Neural cell (in vitro differentiated cells): ENCODE measurements at regions not wholly inside any gene's neighbourhood (a gene's known extent, or its start where the extent isn't known, plus 50 kb on each side); places are given as distances from the start of the nearest gene placed in this dataset.

Source experiments
- H2AFZ ChIP-seq: fragments of 200-600, 300-800 bp; sonication (generic), shearing (Covaris generic); 2 replicates; pipeline ENCODE4 v1.6.0; 2014; ENCODE audit warnings: low read depth, mild to moderate bottlenecking, antibody characterized with exemption, low read length, moderate library complexity
- H3F3A ChIP-seq: fragments of 200-600 bp; shearing (Covaris generic); 2 replicates; pipeline ENCODE4 v1.6.1; 2016; ENCODE audit warnings: mild to moderate bottlenecking, moderate library complexity, mixed read lengths, antibody characterized with exemption, low read length; ENCODE audit not compliant: insufficient read depth, poor library complexity, severe bottlenecking
- H3K27ac ChIP-seq: fragments of 200-600, 300-800 bp; sonication (generic), shearing (Covaris generic); 2 replicates; pipeline ENCODE4 v1.5.1; 2014; ENCODE audit warnings: mild to moderate bottlenecking, low read length, moderate library complexity
- H3K27me3 ChIP-seq: fragments of 300-800, 200-600 bp; sonication (generic), shearing (Covaris generic); 2 replicates; pipeline ENCODE4 v1.6.0; 2014; ENCODE audit warnings: mild to moderate bottlenecking, low read depth, low read length, moderate library complexity; ENCODE audit not compliant: insufficient read depth
- H3K36me3 ChIP-seq: fragments of 300-800, 200-600 bp; sonication (generic), shearing (Covaris generic); 2 replicates; pipeline ENCODE4 v1.5.1; 2014; ENCODE audit warnings: mild to moderate bottlenecking, antibody characterized with exemption, low read length, moderate library complexity; ENCODE audit not compliant: insufficient read depth
- H3K4me2 ChIP-seq: fragments of 300-800, 200-600 bp; sonication (generic), shearing (Covaris generic); 2 replicates; pipeline ENCODE4 v1.6.0; 2014; ENCODE audit warnings: mild to moderate bottlenecking, low read length
- H3K4me3 ChIP-seq: fragments of 300-800, 200-600 bp; sonication (generic), shearing (Covaris generic); 2 replicates; pipeline ENCODE4 v1.5.1; 2014; ENCODE audit warnings: mild to moderate bottlenecking, low read length, moderate library complexity
- H3K79me2 ChIP-seq: fragments of 200-600 bp; shearing (Covaris generic); replicated peaks from 2 replicates; pipeline ENCODE4 v1.6.0; 2014; ENCODE audit warnings: mild to moderate bottlenecking, low read length, moderate library complexity; ENCODE audit not compliant: insufficient read depth
- H3K9ac ChIP-seq: fragments of 300-800, 200-600 bp; sonication (generic), shearing (Covaris generic); 2 replicates; pipeline ENCODE4 v1.6.1; 2016; ENCODE audit warnings: mild to moderate bottlenecking, low read length, mixed read lengths
- H3K9me2 ChIP-seq: fragments of 200-600 bp; shearing (Covaris generic); 2 replicates; pipeline ENCODE4 v1.6.1; 2016; ENCODE audit warnings: mild to moderate bottlenecking, low read length, mixed read lengths; ENCODE audit not compliant: insufficient read depth
- H3K9me3 ChIP-seq: fragments of 200-600, 300-800 bp; sonication (generic), shearing (Covaris generic); 2 replicates; pipeline ENCODE4 v1.6.1; 2016; ENCODE audit warnings: mild to moderate bottlenecking, mixed run types, low read length, moderate library complexity, mixed read lengths
- H4K20me1 ChIP-seq: fragments of 200-600 bp; shearing (Covaris generic); 2 replicates; pipeline ENCODE4 v1.6.1; 2016; ENCODE audit warnings: mild to moderate bottlenecking, mixed run types; ENCODE audit not compliant: insufficient read depth
- EP300 ChIP-seq: fragments of 450-650 bp; conservative IDR thresholded peaks from 2 replicates; pipeline ENCODE4 v1.6.1; 2014; ENCODE audit warnings: antibody characterized with exemption, mild to moderate bottlenecking, moderate library complexity; ENCODE audit not compliant: poor library complexity, severe bottlenecking
- EZH2 ChIP-seq: fragments of 200-600, 300-800 bp; shearing (Covaris generic), sonication (generic); IDR thresholded peaks from 2 replicates; pipeline ENCODE4 v1.6.1; 2014; ENCODE audit warnings: antibody characterized with exemption, low read length, borderline replicate concordance, mild to moderate bottlenecking; ENCODE audit not compliant: insufficient read depth, poor library complexity, severe bottlenecking
- MXI1 ChIP-seq: fragments of 450-650 bp; conservative IDR thresholded peaks from 2 replicates; pipeline ENCODE4 v1.6.1; 2014; ENCODE audit warnings: antibody characterized with exemption, mild to moderate bottlenecking; ENCODE audit not compliant: poor library complexity, severe bottlenecking
- POLR2AphosphoS5 ChIP-seq: IDR thresholded peaks from 2 replicates; pipeline ENCODE4 v1.6.1; 2012
- RAD21 ChIP-seq: fragments of 450-650 bp; conservative IDR thresholded peaks from 2 replicates; pipeline ENCODE4 v1.6.1; 2014; ENCODE audit warnings: antibody characterized with exemption, mild to moderate bottlenecking, moderate library complexity
- SMC3 ChIP-seq: fragments of 450-650 bp; conservative IDR thresholded peaks from 2 replicates; pipeline ENCODE4 v1.6.1; 2014; ENCODE audit warnings: antibody characterized with exemption, mild to moderate bottlenecking, moderate library complexity; ENCODE audit not compliant: poor library complexity
- TAF1 ChIP-seq: IDR thresholded peaks from 2 replicates; pipeline ENCODE4 v1.6.1; 2012; ENCODE audit warnings: low read depth
- TF ChIP-seq, protein P1 (sequence below): IDR thresholded peaks from 2 replicates; pipeline ENCODE4 v1.6.1; 2012; ENCODE audit warnings: borderline replicate concordance
- TF ChIP-seq, protein P2 (sequence below): fragments of 450-650 bp; IDR thresholded peaks from 2 replicates; pipeline ENCODE4 v1.5.1; 2014; ENCODE audit warnings: antibody characterized with exemption, mild to moderate bottlenecking, moderate library complexity; ENCODE audit not compliant: poor library complexity, severe bottlenecking

DNA sequence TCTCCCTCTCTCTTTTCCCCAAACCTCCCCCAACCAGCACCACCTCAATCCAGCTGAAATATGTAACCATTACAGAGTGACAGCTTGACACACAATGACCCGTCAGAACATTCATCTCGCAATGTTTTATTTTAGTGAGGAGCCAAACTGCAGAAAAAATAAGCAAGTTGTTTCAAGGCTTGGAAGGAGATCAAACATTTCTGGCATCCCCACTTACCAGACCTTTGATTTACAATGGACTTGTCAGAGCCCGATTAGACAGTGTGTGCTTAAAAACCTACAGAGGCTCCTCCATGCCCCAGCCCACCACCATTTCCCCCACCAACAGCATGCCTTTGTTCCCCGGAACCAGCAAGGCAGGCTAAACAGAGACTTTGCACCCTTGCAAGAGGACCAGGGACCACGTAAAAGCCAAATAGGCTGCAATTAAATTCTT, 382.8 kb upstream of the ZNF507 start:
- Histone ChIP-seq H2AFZ (no peak overlapping the region), H3F3A (no peaks in the 10 kb centered on the region), H3K27ac (no peak overlapping the region), H4K20me1 (no peaks in the 10 kb centered on the region), H3K9me2 (no peaks in the 10 kb centered on the region), H3K27me3 (no peaks in the 10 kb centered on the region), H3K9ac (no peak overlapping the region), H3K4me2 (no peak overlapping the region), H3K36me3 (no peaks in the 10 kb centered on the region), H3K4me3 (no peak overlapping the region), H3K79me2 (no peaks in the 10 kb centered on the region), H3K9me3 (no peaks in the 10 kb centered on the region)
- no peak for TF ChIP-seq POLR2AphosphoS5
- TF ChIP-seq, protein P1, sequence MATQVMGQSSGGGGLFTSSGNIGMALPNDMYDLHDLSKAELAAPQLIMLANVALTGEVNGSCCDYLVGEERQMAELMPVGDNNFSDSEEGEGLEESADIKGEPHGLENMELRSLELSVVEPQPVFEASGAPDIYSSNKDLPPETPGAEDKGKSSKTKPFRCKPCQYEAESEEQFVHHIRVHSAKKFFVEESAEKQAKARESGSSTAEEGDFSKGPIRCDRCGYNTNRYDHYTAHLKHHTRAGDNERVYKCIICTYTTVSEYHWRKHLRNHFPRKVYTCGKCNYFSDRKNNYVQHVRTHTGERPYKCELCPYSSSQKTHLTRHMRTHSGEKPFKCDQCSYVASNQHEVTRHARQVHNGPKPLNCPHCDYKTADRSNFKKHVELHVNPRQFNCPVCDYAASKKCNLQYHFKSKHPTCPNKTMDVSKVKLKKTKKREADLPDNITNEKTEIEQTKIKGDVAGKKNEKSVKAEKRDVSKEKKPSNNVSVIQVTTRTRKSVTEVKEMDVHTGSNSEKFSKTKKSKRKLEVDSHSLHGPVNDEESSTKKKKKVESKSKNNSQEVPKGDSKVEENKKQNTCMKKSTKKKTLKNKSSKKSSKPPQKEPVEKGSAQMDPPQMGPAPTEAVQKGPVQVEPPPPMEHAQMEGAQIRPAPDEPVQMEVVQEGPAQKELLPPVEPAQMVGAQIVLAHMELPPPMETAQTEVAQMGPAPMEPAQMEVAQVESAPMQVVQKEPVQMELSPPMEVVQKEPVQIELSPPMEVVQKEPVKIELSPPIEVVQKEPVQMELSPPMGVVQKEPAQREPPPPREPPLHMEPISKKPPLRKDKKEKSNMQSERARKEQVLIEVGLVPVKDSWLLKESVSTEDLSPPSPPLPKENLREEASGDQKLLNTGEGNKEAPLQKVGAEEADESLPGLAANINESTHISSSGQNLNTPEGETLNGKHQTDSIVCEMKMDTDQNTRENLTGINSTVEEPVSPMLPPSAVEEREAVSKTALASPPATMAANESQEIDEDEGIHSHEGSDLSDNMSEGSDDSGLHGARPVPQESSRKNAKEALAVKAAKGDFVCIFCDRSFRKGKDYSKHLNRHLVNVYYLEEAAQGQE, result no peak
- no peak for TF ChIP-seq MXI1
- TF ChIP-seq, protein P2, sequence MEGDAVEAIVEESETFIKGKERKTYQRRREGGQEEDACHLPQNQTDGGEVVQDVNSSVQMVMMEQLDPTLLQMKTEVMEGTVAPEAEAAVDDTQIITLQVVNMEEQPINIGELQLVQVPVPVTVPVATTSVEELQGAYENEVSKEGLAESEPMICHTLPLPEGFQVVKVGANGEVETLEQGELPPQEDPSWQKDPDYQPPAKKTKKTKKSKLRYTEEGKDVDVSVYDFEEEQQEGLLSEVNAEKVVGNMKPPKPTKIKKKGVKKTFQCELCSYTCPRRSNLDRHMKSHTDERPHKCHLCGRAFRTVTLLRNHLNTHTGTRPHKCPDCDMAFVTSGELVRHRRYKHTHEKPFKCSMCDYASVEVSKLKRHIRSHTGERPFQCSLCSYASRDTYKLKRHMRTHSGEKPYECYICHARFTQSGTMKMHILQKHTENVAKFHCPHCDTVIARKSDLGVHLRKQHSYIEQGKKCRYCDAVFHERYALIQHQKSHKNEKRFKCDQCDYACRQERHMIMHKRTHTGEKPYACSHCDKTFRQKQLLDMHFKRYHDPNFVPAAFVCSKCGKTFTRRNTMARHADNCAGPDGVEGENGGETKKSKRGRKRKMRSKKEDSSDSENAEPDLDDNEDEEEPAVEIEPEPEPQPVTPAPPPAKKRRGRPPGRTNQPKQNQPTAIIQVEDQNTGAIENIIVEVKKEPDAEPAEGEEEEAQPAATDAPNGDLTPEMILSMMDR, result no peak
- TF ChIP-seq SMC3, result no peak
- no peak for TF ChIP-seq EP300
- TF ChIP-seq RAD21, result no peak

DNA sequence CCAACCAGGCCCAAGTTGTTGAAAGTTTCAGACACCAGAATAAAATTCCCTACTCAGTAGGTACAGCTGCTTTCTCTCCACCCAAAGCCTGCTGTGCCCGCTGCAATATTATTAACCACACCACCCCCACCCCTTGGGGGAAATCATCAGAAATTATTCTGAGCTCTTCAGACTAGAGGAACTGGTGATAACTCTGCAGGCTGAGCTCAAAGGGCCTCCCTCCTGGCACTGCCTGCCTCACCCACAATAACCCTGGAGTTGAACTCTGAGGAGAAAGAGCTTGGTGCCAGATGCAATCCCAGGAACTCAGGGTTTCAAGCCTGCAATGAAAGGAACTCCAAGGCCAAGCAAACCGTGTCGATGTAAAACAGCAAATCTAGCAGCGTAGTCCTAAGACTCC, 381.7 kb upstream of the ZNF507 start:
- Histone ChIP-seq H3K4me2 (no peak overlapping the region), H3K9me3 (no peaks in the 10 kb centered on the region), H3K79me2 (no peaks in the 10 kb centered on the region), H3F3A (no peaks in the 10 kb centered on the region), H3K27me3 (no peaks in the 10 kb centered on the region), H4K20me1 (no peaks in the 10 kb centered on the region), H3K4me3 (no peak overlapping the region), H3K9me2 (no peaks in the 10 kb centered on the region), H2AFZ (no peak overlapping the region), H3K36me3 (no peaks in the 10 kb centered on the region), H3K9ac (no peak overlapping the region), H3K27ac (no peak overlapping the region)
- TF ChIP-seq EP300 (no peak), EZH2 (no peak), SMC3 (no peak), RAD21 (no peak), POLR2AphosphoS5 (no peak), TAF1 (no peak), MXI1 (no peak)
- TF ChIP-seq, protein P1, result no peak
- TF ChIP-seq, protein P2, result no peak
